K562 (cell line): ENCODE measurements at regions not wholly inside any gene's neighbourhood (a gene's known extent, or its start where the extent isn't known, plus 50 kb on each side); places are given as distances from the start of the nearest gene placed in this dataset.

Experiments
- ARNT ChIP-seq, 2 experiments: fragments of 450-650 bp; IDR thresholded peaks; 2 replicates each; pipeline ENCODE4 v1.6.1; 2016; ENCODE audit warnings: mild to moderate bottlenecking in 1 of 2
- CTCF ChIP-seq, 3 experiments: IDR thresholded peaks in 2 of 3; conservative IDR thresholded peaks in 1 of 3; 2 replicates each; pipeline ENCODE4 v1.5.1; 2011 to 2012; ENCODE audit warnings: low read length in 3 of 3, mild to moderate bottlenecking in 3 of 3, control low read depth in 2 of 3, improper control_type of control experiment in 1 of 3, inconsistent platforms in 1 of 3, low read depth in 1 of 3, mixed read lengths in 1 of 3, moderate library complexity in 1 of 3; ENCODE audit not compliant: insufficient read depth in 2 of 3
- FOS ChIP-seq: IDR thresholded peaks from 3 replicates; pipeline ENCODE4 v1.6.1; 2011; ENCODE audit not compliant: insufficient read length; ENCODE audit errors: extremely low read depth
- HNRNPL ChIP-seq: fragments of 200-400 bp; formaldehyde crosslinking; IDR thresholded peaks from 2 replicates; pipeline ENCODE4 v1.6.1; 2017; ENCODE audit warnings: low read depth, mild to moderate bottlenecking, low read length
- ILF3 ChIP-seq: fragments of 450-650 bp; IDR thresholded peaks from 2 replicates; pipeline ENCODE4 v1.6.1; 2018; ENCODE audit warnings: antibody characterized with exemption, mild to moderate bottlenecking, moderate library complexity, borderline replicate concordance
- RCOR1 ChIP-seq, 2 experiments: IDR thresholded peaks; 2 replicates each; pipeline ENCODE4 v1.6.1; 2012; ENCODE audit warnings: low read depth in 2 of 2, low read length in 2 of 2, borderline replicate concordance in 1 of 2, improper control_type of control experiment in 1 of 2
- SAFB ChIP-seq: fragments of 200-400 bp; formaldehyde crosslinking; IDR thresholded peaks from 2 replicates; pipeline ENCODE4 v1.6.1; 2017; ENCODE audit warnings: low read depth, low read length, borderline replicate concordance
- TBL1XR1 ChIP-seq, 2 experiments: IDR thresholded peaks; 2 replicates each; pipeline ENCODE4 v1.6.1; 2012; ENCODE audit warnings: improper control_type of control experiment in 2 of 2, low read length in 2 of 2, mild to moderate bottlenecking in 1 of 2
- ZFP36 ChIP-seq: fragments of 150-350 bp; IDR thresholded peaks from 2 replicates; pipeline ENCODE4 v1.6.1; 2018; ENCODE audit warnings: low read length, low read depth; ENCODE audit not compliant: partially characterized antibody
- ZNF592 ChIP-seq: fragments of 450-650 bp; IDR thresholded peaks from 2 replicates; pipeline ENCODE4 v1.6.1; 2017; ENCODE audit warnings: antibody characterized with exemption, mild to moderate bottlenecking
- TF ChIP-seq, protein P1 (sequence below): sonication (generic); formaldehyde crosslinking; IDR thresholded peaks from 2 replicates; pipeline ENCODE4 v1.5.0; 2020; ENCODE audit warnings: missing genetic modification reagents

DNA sequence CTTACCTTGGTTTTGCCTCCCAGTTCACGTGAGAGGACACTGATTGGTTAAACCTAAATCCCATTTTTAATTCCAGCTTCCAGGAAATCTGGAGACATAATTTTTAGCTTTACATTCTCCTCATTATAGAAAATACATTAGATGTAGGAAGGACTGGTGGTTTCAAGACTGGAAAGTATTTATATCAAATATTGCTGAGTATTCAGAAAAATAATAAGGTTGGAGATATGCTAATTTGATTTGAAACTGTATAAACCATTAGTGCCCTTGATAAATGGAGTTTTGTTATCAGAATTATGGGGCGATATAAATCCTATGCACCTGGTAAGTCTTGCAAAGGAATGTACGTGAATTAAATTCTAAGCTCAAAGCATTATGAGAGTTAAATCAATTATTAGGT is 218.0 kb upstream of the ADGRL4 start:
- TF ChIP-seq RCOR1 (IDR thresholded peaks at IDR 0.05; ENCODE audit: borderline replicate concordance in 1 of 2, low read depth in 2 of 2, low read length in 2 of 2) (no peak), ZNF592 (no peak), ILF3 (no peak), ARNT (IDR thresholded peaks at IDR 0.05) (no peak), ZFP36 (no peak), TBL1XR1 (IDR thresholded peaks at IDR 0.05; ENCODE audit: low read length in 2 of 2) (no peak), FOS (no peak), CTCF (IDR thresholded peaks at IDR 0.05 in 2 of 3, conservative IDR thresholded peaks at IDR 0.05 in 1 of 3; ENCODE audit: insufficient read depth in 2 of 3, low read depth in 1 of 3, low read length in 3 of 3) (no peak), SAFB (no peak), HNRNPL (no peak)
- TF ChIP-seq, protein P1, sequence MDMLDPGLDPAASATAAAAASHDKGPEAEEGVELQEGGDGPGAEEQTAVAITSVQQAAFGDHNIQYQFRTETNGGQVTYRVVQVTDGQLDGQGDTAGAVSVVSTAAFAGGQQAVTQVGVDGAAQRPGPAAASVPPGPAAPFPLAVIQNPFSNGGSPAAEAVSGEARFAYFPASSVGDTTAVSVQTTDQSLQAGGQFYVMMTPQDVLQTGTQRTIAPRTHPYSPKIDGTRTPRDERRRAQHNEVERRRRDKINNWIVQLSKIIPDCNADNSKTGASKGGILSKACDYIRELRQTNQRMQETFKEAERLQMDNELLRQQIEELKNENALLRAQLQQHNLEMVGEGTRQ (CRISPR knock-in tag), result no peak
